D721Med (cell line): ENCODE measurements at regions not wholly inside any gene's neighbourhood (a gene's known extent, or its start where the extent isn't known, plus 50 kb on each side); places are given as distances from the start of the nearest gene placed in this dataset.

Source experiments
- DNase-seq: peaks from one replicate; pipeline ENCODE4 v3.0.0; 2011; ENCODE audit warnings: low spot score; ENCODE audit not compliant: insufficient read length
- FAIRE-seq: peaks from 2 replicates; lab custom pipeline; 2011; peaks lifted over from hg19 to GRCh38; lab: Jason Lieb, UNC
- CTCF ChIP-seq: IDR thresholded peaks from 2 replicates; pipeline ENCODE4 v1.5.1; 2012; ENCODE audit warnings: mild to moderate bottlenecking, control low read depth; ENCODE audit not compliant: insufficient read depth; ENCODE audit errors: missing control alignments

GRCh38 chr9:121558473-121558872 lies 58.8 kb upstream of the GGTA1 start:
- DNase-seq (no peak), FAIRE-seq (no peak)
- no peak for TF ChIP-seq CTCF

- DNase-seq (no peak), FAIRE-seq (no peak)
- no peak for TF ChIP-seq CTCF
Measured at GRCh38 chr9:121559183-121559582, 59.5 kb upstream of the GGTA1 start.

- FAIRE-seq = no peak
- no peak for TF ChIP-seq CTCF
Measured at GRCh38 chr9:121560921-121561320, 61.3 kb upstream of the GGTA1 start.

GRCh38 chr9:121561385-121562222 lies 62.0 kb upstream of the GGTA1 start:
- DNase-seq (no peak), FAIRE-seq (no peak)
- TF ChIP-seq CTCF = no peak

More at GRCh38 chr9:121560921-121561320, 61.3 kb upstream of the GGTA1 start:
- no peak for DNase-seq

- FAIRE-seq (no peak), DNase-seq (no peak)
- no peak for TF ChIP-seq CTCF
Measured at GRCh38 chr9:121562301-121562700, 62.7 kb upstream of the GGTA1 start.

- FAIRE-seq (no peak), DNase-seq (no peak)
- no peak for TF ChIP-seq CTCF
Measured at GRCh38 chr9:121563425-121563824, 63.8 kb upstream of the GGTA1 start.

GRCh38 chr9:121563881-121564460 lies 64.3 kb upstream of the GGTA1 start:
- no peak for TF ChIP-seq CTCF
- FAIRE-seq = no peak

More at GRCh38 chr9:121563881-121564460, 64.3 kb upstream of the GGTA1 start:
- no peak for DNase-seq
